ENCODE measurements at regions not wholly inside any gene's neighbourhood (a gene's known extent, or its start where the extent isn't known, plus 50 kb on each side); places are given as distances from the start of the nearest gene placed in this dataset.

DNA sequence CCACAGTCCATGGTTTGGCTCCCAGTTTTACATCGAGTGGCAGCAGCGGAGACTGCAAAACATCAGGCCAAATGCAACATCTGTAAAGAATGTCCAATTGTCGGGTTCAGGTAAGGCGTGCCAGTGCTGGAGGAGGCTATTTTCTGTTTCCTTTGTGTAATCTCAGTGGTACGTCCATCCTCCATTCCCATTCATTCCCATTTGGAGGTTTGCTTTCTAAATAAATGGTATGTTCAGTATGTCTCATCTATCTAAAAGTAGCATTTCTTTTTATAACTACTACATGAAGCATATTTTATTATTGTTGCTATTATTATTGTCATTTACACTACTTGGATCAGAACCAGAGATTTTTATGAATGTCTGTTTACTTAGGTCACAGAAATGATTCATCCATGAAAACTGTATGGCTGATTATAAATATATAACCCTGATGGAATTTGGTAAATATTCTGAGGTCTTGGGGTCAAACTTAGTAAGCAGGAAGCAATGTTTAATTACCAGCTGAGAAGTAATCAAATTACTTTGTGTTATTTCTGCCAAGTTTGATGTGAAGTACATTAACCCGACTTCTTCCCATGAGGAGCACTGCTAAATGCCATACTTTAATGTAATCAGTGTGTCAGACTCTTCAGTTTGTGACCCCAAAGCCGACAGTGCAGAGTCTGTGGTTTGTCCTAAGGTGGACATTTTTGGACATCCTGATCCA lies 512.9 kb downstream of the UTRN start:
- H3K27me3 ChIP-seq = no peaks in the 10 kb centered on the region
- DNase-seq = no peak
- no peak overlapping the region for H3K4me3 ChIP-seq
- ATAC-seq = no peak
- no peak overlapping the region for H3K27ac ChIP-seq
- TF ChIP-seq, protein P1, sequence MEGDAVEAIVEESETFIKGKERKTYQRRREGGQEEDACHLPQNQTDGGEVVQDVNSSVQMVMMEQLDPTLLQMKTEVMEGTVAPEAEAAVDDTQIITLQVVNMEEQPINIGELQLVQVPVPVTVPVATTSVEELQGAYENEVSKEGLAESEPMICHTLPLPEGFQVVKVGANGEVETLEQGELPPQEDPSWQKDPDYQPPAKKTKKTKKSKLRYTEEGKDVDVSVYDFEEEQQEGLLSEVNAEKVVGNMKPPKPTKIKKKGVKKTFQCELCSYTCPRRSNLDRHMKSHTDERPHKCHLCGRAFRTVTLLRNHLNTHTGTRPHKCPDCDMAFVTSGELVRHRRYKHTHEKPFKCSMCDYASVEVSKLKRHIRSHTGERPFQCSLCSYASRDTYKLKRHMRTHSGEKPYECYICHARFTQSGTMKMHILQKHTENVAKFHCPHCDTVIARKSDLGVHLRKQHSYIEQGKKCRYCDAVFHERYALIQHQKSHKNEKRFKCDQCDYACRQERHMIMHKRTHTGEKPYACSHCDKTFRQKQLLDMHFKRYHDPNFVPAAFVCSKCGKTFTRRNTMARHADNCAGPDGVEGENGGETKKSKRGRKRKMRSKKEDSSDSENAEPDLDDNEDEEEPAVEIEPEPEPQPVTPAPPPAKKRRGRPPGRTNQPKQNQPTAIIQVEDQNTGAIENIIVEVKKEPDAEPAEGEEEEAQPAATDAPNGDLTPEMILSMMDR (IDR thresholded peaks at IDR 0.05) = no peak
- no peaks in the 10 kb centered on the region for H3K9me3 ChIP-seq
- intact Hi-C loops (cut with DNase I) = no loop called here
- no peaks in the 10 kb centered on the region for H3K4me1 ChIP-seq
- H3K36me3 ChIP-seq = peaks cover 0 to 61% of the 10 kb centered on the region in 2 donors

GRCh38 chr6:144804246-144804790 lies 519.2 kb downstream of the UTRN start:
- TF ChIP-seq, protein P1 (IDR thresholded peaks at IDR 0.05) = no peak

DNA sequence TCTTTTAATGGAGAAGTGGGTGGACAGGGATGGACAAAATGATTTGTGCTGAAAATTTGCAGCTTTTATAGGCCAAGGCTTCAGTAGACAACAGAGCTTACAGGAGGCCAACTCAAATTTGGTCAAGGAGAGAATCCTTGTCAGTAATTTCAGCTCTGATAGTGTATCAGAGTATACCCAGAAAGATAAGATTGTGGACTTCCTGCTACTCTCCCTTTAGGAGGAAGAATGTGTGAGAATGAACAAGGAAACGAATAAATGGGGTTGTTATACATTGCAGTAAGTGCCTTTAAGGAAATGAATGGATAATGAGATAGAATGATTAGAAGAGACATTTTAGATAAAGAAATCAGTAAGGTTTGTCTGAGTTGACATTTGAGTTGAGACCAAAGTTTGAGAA lies 519.9 kb downstream of the UTRN start:
- TF ChIP-seq, protein P1 (IDR thresholded peaks at IDR 0.05) = no peak
- H3K27me3 ChIP-seq = no peaks in the 10 kb centered on the region
- H3K4me1 ChIP-seq = no peaks in the 10 kb centered on the region
- intact Hi-C loops (cut with DNase I) = no loop called here
- no peak for DNase-seq
- H3K4me3 ChIP-seq = no peak overlapping the region
- peaks cover 0 to 19% of the 10 kb centered on the region in 2 donors for H3K36me3 ChIP-seq
- H3K27ac ChIP-seq = no peak overlapping the region
- no peaks in the 10 kb centered on the region for H3K9me3 ChIP-seq
- ATAC-seq = no peak

More at GRCh38 chr6:144804246-144804790, 519.2 kb downstream of the UTRN start:
- H3K36me3 ChIP-seq = peaks cover 0 to 21% of the 10 kb centered on the region in 2 donors
- no peaks in the 10 kb centered on the region for H3K4me1 ChIP-seq
- DNase-seq (no peak), ATAC-seq (no peak)
- no peak overlapping the region for H3K27ac ChIP-seq
- no peaks in the 10 kb centered on the region for H3K9me3 ChIP-seq
- no peaks in the 10 kb centered on the region for H3K27me3 ChIP-seq
- intact Hi-C loops (cut with DNase I) = no loop called here
- no peak overlapping the region for H3K4me3 ChIP-seq

- Histone ChIP-seq H3K36me3 (peaks cover 0 to 19% of the 10 kb centered on the region in 2 donors), H3K27me3 (no peaks in the 10 kb centered on the region), H3K4me1 (no peaks in the 10 kb centered on the region), H3K27ac (no peak overlapping the region), H3K9me3 (no peaks in the 10 kb centered on the region), H3K4me3 (no peak overlapping the region)
- intact Hi-C loops (cut with DNase I) = no loop called here
- ATAC-seq (no peak), DNase-seq (no peak)
- TF ChIP-seq, protein P1 (IDR thresholded peaks at IDR 0.05) = no peak
These were observed 521.1 kb downstream of the UTRN start for GRCh38 chr6:144806222-144806621.

GRCh38 chr6:144809120-144809519 lies 524.0 kb downstream of the UTRN start:
- TF ChIP-seq, protein P1 (IDR thresholded peaks at IDR 0.05) = no peak
- no peak for DNase-seq
- Histone ChIP-seq H3K36me3 (peaks cover 0 to 11% of the 10 kb centered on the region in 2 donors), H3K4me3 (no peak overlapping the region), H3K27me3 (no peaks in the 10 kb centered on the region), H3K27ac (no peak overlapping the region), H3K9me3 (no peaks in the 10 kb centered on the region), H3K4me1 (no peaks in the 10 kb centered on the region)
- no peak for ATAC-seq
- intact Hi-C loops (cut with DNase I) = no loop called here
